ENCODE measurements at regions not wholly inside any gene's neighbourhood (a gene's known extent, or its start where the extent isn't known, plus 50 kb on each side); places are given as distances from the start of the nearest gene placed in this dataset.

- TF ChIP-seq, protein P1, sequence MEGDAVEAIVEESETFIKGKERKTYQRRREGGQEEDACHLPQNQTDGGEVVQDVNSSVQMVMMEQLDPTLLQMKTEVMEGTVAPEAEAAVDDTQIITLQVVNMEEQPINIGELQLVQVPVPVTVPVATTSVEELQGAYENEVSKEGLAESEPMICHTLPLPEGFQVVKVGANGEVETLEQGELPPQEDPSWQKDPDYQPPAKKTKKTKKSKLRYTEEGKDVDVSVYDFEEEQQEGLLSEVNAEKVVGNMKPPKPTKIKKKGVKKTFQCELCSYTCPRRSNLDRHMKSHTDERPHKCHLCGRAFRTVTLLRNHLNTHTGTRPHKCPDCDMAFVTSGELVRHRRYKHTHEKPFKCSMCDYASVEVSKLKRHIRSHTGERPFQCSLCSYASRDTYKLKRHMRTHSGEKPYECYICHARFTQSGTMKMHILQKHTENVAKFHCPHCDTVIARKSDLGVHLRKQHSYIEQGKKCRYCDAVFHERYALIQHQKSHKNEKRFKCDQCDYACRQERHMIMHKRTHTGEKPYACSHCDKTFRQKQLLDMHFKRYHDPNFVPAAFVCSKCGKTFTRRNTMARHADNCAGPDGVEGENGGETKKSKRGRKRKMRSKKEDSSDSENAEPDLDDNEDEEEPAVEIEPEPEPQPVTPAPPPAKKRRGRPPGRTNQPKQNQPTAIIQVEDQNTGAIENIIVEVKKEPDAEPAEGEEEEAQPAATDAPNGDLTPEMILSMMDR (IDR thresholded peaks at IDR 0.05; ENCODE audit: insufficient read depth, low read depth, low read length), result no peak
- no peak for TF ChIP-seq EZH2 (IDR thresholded peaks at IDR 0.05; ENCODE audit: insufficient read depth, low read length)
These were observed 580.4 kb upstream of the FAM98A start for GRCh38 chr2:34179511-34179910.
